ENCODE measurements at regions not wholly inside any gene's neighbourhood (a gene's known extent, or its start where the extent isn't known, plus 50 kb on each side); places are given as distances from the start of the nearest gene placed in this dataset.

GRCh38 chr2:220041447-220041846 is 414.0 kb downstream of the SLC4A3 start:
- H3K27ac Mint-ChIP-seq = no peak overlapping the region
- no peaks in the 10 kb centered on the region for H3K9me3 Mint-ChIP-seq
- H3K9me3 ChIP-seq (ENCODE audit: control insufficient read depth in 1 of 2, insufficient read depth in 1 of 2, low read length in 2 of 2) = no peaks in the 10 kb centered on the region
- no peak for ATAC-seq (ENCODE audit: poor library complexity)
- H3K27ac ChIP-seq (ENCODE audit: low read depth in 1 of 2, low read length in 2 of 2) = no peak overlapping the region
- no peaks in the 10 kb centered on the region for H3K36me3 ChIP-seq (ENCODE audit: insufficient read depth, low read length)
- POLR2A ChIA-PET = no interaction called here
- H3K4me3 Mint-ChIP-seq = no peak overlapping the region
- H3K36me3 Mint-ChIP-seq (ENCODE audit: low read depth) = no peaks in the 10 kb centered on the region
- no peaks in the 10 kb centered on the region for H3K4me1 Mint-ChIP-seq (ENCODE audit: low read depth)
- H3K27me3 Mint-ChIP-seq = peaks cover 5% of the 10 kb centered on the region
- intact Hi-C loops (cut with DNase I, micrococcal nuclease) = no loop called here
- DNase-seq = no peak
- H3K27me3 ChIP-seq (ENCODE audit: control insufficient read depth in 1 of 2, insufficient read depth in 2 of 2, low read length in 2 of 2) = no peaks in the 10 kb centered on the region
- H3K4me1 ChIP-seq (ENCODE audit: insufficient read depth, low read length) = no peaks in the 10 kb centered on the region
- H3K4me3 ChIP-seq (ENCODE audit: low read length) = no peak overlapping the region
- CTCF ChIA-PET = no interaction called here
- no peak for TF ChIP-seq CTCF (IDR thresholded peaks at IDR 0.05)

GRCh38 chr2:220043155-220043989 is 415.9 kb downstream of the SLC4A3 start:
- DNase-seq (no peak), ATAC-seq (ENCODE audit: poor library complexity) (no peak)
- Histone ChIP-seq H3K36me3 (ENCODE audit: insufficient read depth, low read length) (no peaks in the 10 kb centered on the region), H3K27me3 (ENCODE audit: control insufficient read depth in 1 of 2, insufficient read depth in 2 of 2, low read length in 2 of 2) (no peaks in the 10 kb centered on the region), H3K9me3 (ENCODE audit: control insufficient read depth in 1 of 2, insufficient read depth in 1 of 2, low read length in 2 of 2) (no peaks in the 10 kb centered on the region), H3K4me3 (ENCODE audit: low read length) (no peak overlapping the region), H3K4me1 (ENCODE audit: insufficient read depth, low read length) (no peaks in the 10 kb centered on the region), H3K27ac (ENCODE audit: low read depth in 1 of 2, low read length in 2 of 2) (no peak overlapping the region)
- CTCF ChIA-PET = no interaction called here
- POLR2A ChIA-PET = no interaction called here
- no peaks in the 10 kb centered on the region for H3K4me1 Mint-ChIP-seq (ENCODE audit: low read depth)
- H3K9me3 Mint-ChIP-seq = no peaks in the 10 kb centered on the region
- no peaks in the 10 kb centered on the region for H3K27me3 Mint-ChIP-seq
- H3K27ac Mint-ChIP-seq = no peak overlapping the region
- H3K36me3 Mint-ChIP-seq (ENCODE audit: low read depth) = no peaks in the 10 kb centered on the region
- H3K4me3 Mint-ChIP-seq = no peak overlapping the region
- TF ChIP-seq CTCF (IDR thresholded peaks at IDR 0.05) = no peak
- intact Hi-C loops (cut with DNase I, micrococcal nuclease) = no loop called here

GRCh38 chr2:220043990-220044335 is 416.5 kb downstream of the SLC4A3 start:
- ChIA-PET POLR2A (no interaction called here), CTCF (no interaction called here)
- Mint-ChIP-seq H3K9me3 (no peaks in the 10 kb centered on the region), H3K27ac (no peak overlapping the region), H3K27me3 (no peaks in the 10 kb centered on the region), H3K36me3 (ENCODE audit: low read depth) (no peaks in the 10 kb centered on the region), H3K4me3 (no peak overlapping the region), H3K4me1 (ENCODE audit: low read depth) (no peaks in the 10 kb centered on the region)
- Histone ChIP-seq H3K27me3 (ENCODE audit: control insufficient read depth in 1 of 2, insufficient read depth in 2 of 2, low read length in 2 of 2) (no peaks in the 10 kb centered on the region), H3K9me3 (ENCODE audit: control insufficient read depth in 1 of 2, insufficient read depth in 1 of 2, low read length in 2 of 2) (no peaks in the 10 kb centered on the region), H3K4me3 (ENCODE audit: low read length) (no peak overlapping the region), H3K36me3 (ENCODE audit: insufficient read depth, low read length) (no peaks in the 10 kb centered on the region), H3K27ac (ENCODE audit: low read depth in 1 of 2, low read length in 2 of 2) (no peak overlapping the region), H3K4me1 (ENCODE audit: insufficient read depth, low read length) (no peaks in the 10 kb centered on the region)
- TF ChIP-seq CTCF (IDR thresholded peaks at IDR 0.05) = no peak
- intact Hi-C loops (cut with DNase I, micrococcal nuclease) = no loop called here
- no peak for DNase-seq
- no peak for ATAC-seq (ENCODE audit: poor library complexity)
